ENCODE measurements at regions not wholly inside any gene's neighbourhood (a gene's known extent, or its start where the extent isn't known, plus 50 kb on each side); places are given as distances from the start of the nearest gene placed in this dataset.
"Not testable (repeated sequence)": the region's sequence is repeated elsewhere in the genome, so short reads cannot be mapped to it uniquely, and the experiment has no call there.

DNA sequence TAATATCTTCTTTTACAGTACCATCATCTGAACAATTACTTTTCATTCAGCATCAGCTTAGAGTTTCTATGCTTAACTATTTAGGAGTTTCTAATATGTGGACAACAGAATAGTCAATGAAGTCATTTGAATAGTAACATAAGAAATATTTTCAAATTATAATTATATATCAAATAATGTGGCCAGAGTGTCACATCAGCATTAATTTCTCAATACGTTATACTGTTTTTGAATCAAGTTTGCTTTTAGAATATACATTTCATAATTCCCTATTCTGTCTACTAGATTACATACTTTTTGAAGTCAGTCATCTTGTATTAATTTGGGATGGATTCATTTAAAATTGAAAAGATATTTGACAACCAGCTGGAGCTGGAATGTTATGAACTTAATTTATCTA lies 677.4 kb upstream of the PABPC4L start:
- WGBS, 2 donors (ENCODE audit: low coverage in 1 of 2): 86 to 100% methylated on average over 1 of the region's 1 CpG
- ATAC-seq: no peak

GRCh38 chr4:134867027-134867426 lies 665.4 kb upstream of the PABPC4L start:
- Histone ChIP-seq H3K4me1 (no peaks in the 10 kb centered on the region), H3K27ac (no peak overlapping the region), H3K27me3 (no peaks in the 10 kb centered on the region), H3K4me3 (no peak overlapping the region), H3K9me3 (no peaks in the 10 kb centered on the region), H3K36me3 (no peaks in the 10 kb centered on the region)
- TF ChIP-seq EP300 (IDR thresholded peaks at IDR 0.05) (no peak), CTCF (IDR thresholded peaks at IDR 0.05) (no peak), POLR2AphosphoS5 (IDR thresholded peaks at IDR 0.05) (no peak), POLR2A (IDR thresholded peaks at IDR 0.05) (no peak)
- no peak for ATAC-seq

More for the DNA sequence above, 677.4 kb upstream of the PABPC4L start:
- Histone ChIP-seq H3K9me3 (no peaks in the 10 kb centered on the region), H3K4me3 (no peak overlapping the region), H3K27ac (no peak overlapping the region), H3K27me3 (no peaks in the 10 kb centered on the region), H3K36me3 (no peaks in the 10 kb centered on the region), H3K4me1 (no peaks in the 10 kb centered on the region)
- TF ChIP-seq POLR2A (IDR thresholded peaks at IDR 0.05): no peak
- no peak for TF ChIP-seq CTCF (IDR thresholded peaks at IDR 0.05)
- no peak for TF ChIP-seq POLR2AphosphoS5 (IDR thresholded peaks at IDR 0.05)
- no peak for TF ChIP-seq EP300 (IDR thresholded peaks at IDR 0.05)

DNA sequence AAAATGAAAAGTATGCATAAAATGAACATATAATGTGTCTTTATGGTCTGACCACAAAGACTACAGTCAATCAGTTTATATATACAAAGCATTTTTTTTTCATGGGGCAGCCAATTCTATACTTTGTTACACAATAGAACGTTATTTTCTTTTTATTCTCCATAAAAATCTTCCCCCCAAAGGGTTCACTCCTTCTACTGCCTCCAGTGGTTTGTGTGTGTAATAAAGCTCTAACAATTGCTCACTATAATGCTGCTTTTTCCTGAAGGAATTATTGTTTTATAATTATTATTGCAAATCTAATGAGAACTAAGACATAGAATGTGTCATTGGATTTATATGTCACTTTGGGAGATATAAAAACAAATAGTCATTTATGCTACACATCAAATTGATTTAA lies 664.1 kb upstream of the PABPC4L start:
- ATAC-seq: no peak
- H3K36me3 ChIP-seq: no peaks in the 10 kb centered on the region
- H3K27ac ChIP-seq: no peak overlapping the region
- no peak overlapping the region for H3K4me3 ChIP-seq
- WGBS, 2 donors (ENCODE audit: low coverage in 1 of 2): 67 to 73% methylated on average over 1 of the region's 1 CpG
- H3K9me3 ChIP-seq: no peaks in the 10 kb centered on the region
- TF ChIP-seq POLR2AphosphoS5 (IDR thresholded peaks at IDR 0.05) (no peak), CTCF (IDR thresholded peaks at IDR 0.05) (no peak), EP300 (IDR thresholded peaks at IDR 0.05) (no peak), POLR2A (IDR thresholded peaks at IDR 0.05) (no peak)
- no peaks in the 10 kb centered on the region for H3K27me3 ChIP-seq
- no peaks in the 10 kb centered on the region for H3K4me1 ChIP-seq

GRCh38 chr4:134862116-134862515 lies 660.5 kb upstream of the PABPC4L start:
- ATAC-seq: no peak
- Histone ChIP-seq H3K4me3 (no peak overlapping the region), H3K4me1 (no peaks in the 10 kb centered on the region), H3K27ac (no peak overlapping the region), H3K27me3 (no peaks in the 10 kb centered on the region), H3K9me3 (no peaks in the 10 kb centered on the region), H3K36me3 (no peaks in the 10 kb centered on the region)
- TF ChIP-seq EP300 (IDR thresholded peaks at IDR 0.05) (no peak), POLR2AphosphoS5 (IDR thresholded peaks at IDR 0.05) (no peak), POLR2A (IDR thresholded peaks at IDR 0.05) (no peak), CTCF (IDR thresholded peaks at IDR 0.05) (no peak)
- WGBS, 2 donors (ENCODE audit: low coverage in 1 of 2): 73 to 88% methylated on average over 2 of the region's 2 CpGs

GRCh38 chr4:134848681-134849080 lies 647.1 kb upstream of the PABPC4L start:
- H3K27ac ChIP-seq: no peak overlapping the region
- no peak overlapping the region for H3K4me3 ChIP-seq
- H3K4me1 ChIP-seq: no peaks in the 10 kb centered on the region
- 60 to 93% methylated on average over 2 of the region's 2 CpGs for WGBS, 2 donors (ENCODE audit: low coverage in 1 of 2)
- TF ChIP-seq POLR2AphosphoS5 (IDR thresholded peaks at IDR 0.05): no peak
- no peak for TF ChIP-seq EP300 (IDR thresholded peaks at IDR 0.05)
- ATAC-seq: no peak
- no peaks in the 10 kb centered on the region for H3K36me3 ChIP-seq
- no peaks in the 10 kb centered on the region for H3K27me3 ChIP-seq
- peaks cover 0 to 6% (median 0%) of the 10 kb centered on the region in 3 donors for H3K9me3 ChIP-seq

DNA sequence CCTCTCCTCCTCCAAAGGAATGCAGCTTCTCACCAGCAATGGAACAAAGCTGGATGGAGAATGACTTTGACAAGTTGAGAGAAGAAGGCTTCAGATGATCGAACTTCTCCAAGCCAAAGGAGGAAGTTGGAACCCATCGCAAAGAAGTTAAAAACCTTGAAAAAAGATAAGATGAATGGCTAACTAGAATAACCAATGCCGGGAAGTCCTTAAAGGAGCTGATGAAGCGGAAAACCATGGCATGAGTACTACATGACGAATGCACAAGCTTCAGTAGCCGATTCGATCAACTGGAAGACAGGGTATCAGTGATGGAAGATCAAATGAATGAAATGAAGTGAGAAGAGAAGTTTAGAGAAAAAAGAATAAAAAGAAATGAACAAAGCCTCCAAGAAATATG lies 629.2 kb upstream of the PABPC4L start:
- not testable (repeated sequence) for H3K36me3 ChIP-seq, H3K27me3 ChIP-seq, H3K4me1 ChIP-seq, H3K27ac ChIP-seq, H3K4me3 ChIP-seq, ATAC-seq
- WGBS, 2 donors (ENCODE audit: low coverage in 1 of 2): 97 to 100% methylated on average over 4 to 7 of the region's 7 CpGs
- H3K9me3 ChIP-seq: peaks cover 0 to 12% (median 0%) of the 10 kb centered on the region in 3 donors

Data from gastroesophageal sphincter (tissue), 4 donors.